22Rv1 (cell line): ENCODE measurements at regions not wholly inside any gene's neighbourhood (a gene's known extent, or its start where the extent isn't known, plus 50 kb on each side); places are given as distances from the start of the nearest gene placed in this dataset.

Experiments
- ZFX ChIP-seq: fragments of 450-650 bp; IDR thresholded peaks from 2 replicates; pipeline ENCODE4 v1.6.1; 2017; ENCODE audit warnings: antibody characterized with exemption, borderline replicate concordance
- TF ChIP-seq, protein P1 (sequence below): fragments of 450-650 bp; IDR thresholded peaks from 2 replicates; pipeline ENCODE4 v1.5.1; 2017; ENCODE audit warnings: mild to moderate bottlenecking

- TF ChIP-seq, protein P1, sequence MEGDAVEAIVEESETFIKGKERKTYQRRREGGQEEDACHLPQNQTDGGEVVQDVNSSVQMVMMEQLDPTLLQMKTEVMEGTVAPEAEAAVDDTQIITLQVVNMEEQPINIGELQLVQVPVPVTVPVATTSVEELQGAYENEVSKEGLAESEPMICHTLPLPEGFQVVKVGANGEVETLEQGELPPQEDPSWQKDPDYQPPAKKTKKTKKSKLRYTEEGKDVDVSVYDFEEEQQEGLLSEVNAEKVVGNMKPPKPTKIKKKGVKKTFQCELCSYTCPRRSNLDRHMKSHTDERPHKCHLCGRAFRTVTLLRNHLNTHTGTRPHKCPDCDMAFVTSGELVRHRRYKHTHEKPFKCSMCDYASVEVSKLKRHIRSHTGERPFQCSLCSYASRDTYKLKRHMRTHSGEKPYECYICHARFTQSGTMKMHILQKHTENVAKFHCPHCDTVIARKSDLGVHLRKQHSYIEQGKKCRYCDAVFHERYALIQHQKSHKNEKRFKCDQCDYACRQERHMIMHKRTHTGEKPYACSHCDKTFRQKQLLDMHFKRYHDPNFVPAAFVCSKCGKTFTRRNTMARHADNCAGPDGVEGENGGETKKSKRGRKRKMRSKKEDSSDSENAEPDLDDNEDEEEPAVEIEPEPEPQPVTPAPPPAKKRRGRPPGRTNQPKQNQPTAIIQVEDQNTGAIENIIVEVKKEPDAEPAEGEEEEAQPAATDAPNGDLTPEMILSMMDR = no peak
- no peak for TF ChIP-seq ZFX
Observed at GRCh38 chr5:155665361-155665760, 651.8 kb downstream of the KIF4B start.
